Heart left ventricle (tissue), 16 donors: ENCODE measurements at regions not wholly inside any gene's neighbourhood (a gene's known extent, or its start where the extent isn't known, plus 50 kb on each side); places are given as distances from the start of the nearest gene placed in this dataset.

Experiments
- ATAC-seq, 4 donors: fragments of 200-7000 bp; cut with Tn5 transposase; one replicate each; pipeline ENCODE4 v1.9.1; 2020 to 2022; ENCODE audit warnings: moderate library complexity in 4 of 4, mild to moderate bottlenecking in 3 of 4, moderate number of reproducible peaks in 1 of 4
- DNase-seq, 5 donors: peaks; one replicate each; pipeline ENCODE4 v3.0.0-alpha.2; 2020
- H3K27ac ChIP-seq, 12 donors: fragments of 200-600 bp; sonication (generic) in 4 of 12; one replicate each; pipeline versions ENCODE4 v1.5.0 to v1.8.0; 2016 to 2022; ENCODE audit warnings: mild to moderate bottlenecking in 2 of 12
- H3K27me3 ChIP-seq, 9 donors: fragments of 200-600 bp; sonication (generic) in 2 of 9; one replicate each; pipeline versions ENCODE4 v1.5.1 to v1.8.0; 2016 to 2022; ENCODE audit warnings: mild to moderate bottlenecking in 3 of 9
- H3K36me3 ChIP-seq, 9 donors: fragments of 200-600 bp; sonication (generic) in 2 of 9; one replicate each; pipeline versions ENCODE4 v1.5.0 to v1.8.0; 2018 to 2022; ENCODE audit warnings: mild to moderate bottlenecking in 2 of 9
- H3K4me1 ChIP-seq, 12 donors: fragments of 200-600 bp; sonication (generic) in 4 of 12; one replicate each; pipeline versions ENCODE4 v1.5.0 to v1.8.0; 2016 to 2022; ENCODE audit warnings: mild to moderate bottlenecking in 3 of 12
- H3K4me3 ChIP-seq, 12 donors: fragments of 200-600 bp; sonication (generic) in 4 of 12; one replicate each; pipeline versions ENCODE4 v1.5.0 to v1.8.0; 2017 to 2022; ENCODE audit warnings: mild to moderate bottlenecking in 9 of 12, moderate library complexity in 4 of 12
- H3K9me3 ChIP-seq, 12 donors: fragments of 200-600 bp; sonication (generic) in 4 of 12; one replicate each; pipeline versions ENCODE4 v1.5.0 to v1.8.0; 2016 to 2022; ENCODE audit warnings: mild to moderate bottlenecking in 1 of 12
- CTCF ChIP-seq, 12 donors: fragments of 200-600 bp; sonication (generic) in 4 of 12; IDR thresholded peaks; one replicate each; pipeline versions ENCODE4 v1.5.0 to v1.8.0; 2018 to 2022; ENCODE audit warnings: antibody characterized with exemption in 12 of 12, mild to moderate bottlenecking in 5 of 12
- POLR2A ChIP-seq, 2 donors: fragments of 450-650 bp; IDR thresholded peaks; one replicate each; pipeline ENCODE4 v1.6.1; 2017; ENCODE audit warnings: antibody characterized with exemption in 2 of 2, mild to moderate bottlenecking in 2 of 2, moderate library complexity in 2 of 2
- WGBS, 4 donors: extraction: QIAGEN DNeasy Blood & Tissue Kit in 2 of 4; methylation state at CpG; one replicate each; pipeline versions ENCODE4 v1.1.5 to v1.1.7; 2013 to 2018; 5-methylcytosine and 5-hydroxymethylcytosine counted together
- intact Hi-C, 10 donors: fragments of 100-400 bp; cut with DNase I; formaldehyde crosslinking; loops; one replicate each; pipeline versions ENCODE4 v1.11.1 to v1.14.2; 2022
- donor health status: ischemic (EF 13 %, LVEDD 7.1; RV severe dilation, severe dysfunction).
- donor health status: healthy with polysubstance abuse.
- donor health status: DM: no; HTN: yes; CAD: no.
- donor health status: DM: no; HTN: no; CAD: no.
- donor health status: ischemic (EF 25% LVEDD 6.9; RV normal size, moderate dysfunction).
- donor health status: ischemic (EF 25% LVEDD 5.7; RV mildly dilated, moderate dysfunction).
- donor health status: healthy.
- donor health status: DM: yes; HTN: yes; CAD: no.
- donor health status: ischemic (EF 35%, LVEDD 5.7; RV mildly dilated, moderate dysfunction).
- donor health status: nonischemic (EF 11% LVEDD 7.7; RV severe dilation, severe dysfunction).
- donor health status: DM: yes; HTN: yes; CAD: no.
- donor health status: PGD.
- donor health status: ischemic (EF 29% LVEDD 5.4; RV normal size, mild dysfunction).
- donor health status: nonischemic (EF 23%, LVEDD 6.1; RV moderate dilation, normal function).

GRCh38 chr13:80708791-80709190 lies 367.9 kb upstream of the SPRY2 start:
- TF ChIP-seq CTCF (IDR thresholded peaks at IDR 0.05): no peak
- no peak for TF ChIP-seq POLR2A (IDR thresholded peaks at IDR 0.05)
- intact Hi-C loops: no loop called here
- Histone ChIP-seq H3K9me3 (peaks cover 0 to 13% (median 0%) of the 10 kb centered on the region in 12 donors), H3K27ac (no peak overlapping the region), H3K4me1 (no peaks in the 10 kb centered on the region), H3K36me3 (no peaks in the 10 kb centered on the region), H3K27me3 (no peaks in the 10 kb centered on the region), H3K4me3 (no peak overlapping the region)
- ATAC-seq (no peak), DNase-seq (no peak)

- H3K36me3 ChIP-seq: no peaks in the 10 kb centered on the region
- ATAC-seq (no peak), DNase-seq (no peak)
- H3K27ac ChIP-seq: no peak overlapping the region
- TF ChIP-seq CTCF (IDR thresholded peaks at IDR 0.05) (no peak), POLR2A (IDR thresholded peaks at IDR 0.05) (no peak)
- H3K4me3 ChIP-seq: no peak overlapping the region
- 80 to 98% (median 95%) methylated on average over 8 to 34 of the region's 34 CpGs for WGBS, 4 donors
- no peaks in the 10 kb centered on the region for H3K4me1 ChIP-seq
- H3K27me3 ChIP-seq: no peaks in the 10 kb centered on the region
- intact Hi-C loops: no loop called here
- H3K9me3 ChIP-seq: no peaks in the 10 kb centered on the region
These were observed 366.4 kb upstream of the SPRY2 start for GRCh38 chr13:80707000-80707983.

- no peaks in the 10 kb centered on the region for H3K4me1 ChIP-seq
- H3K4me3 ChIP-seq: no peak overlapping the region
- no peak overlapping the region for H3K27ac ChIP-seq
- TF ChIP-seq POLR2A (IDR thresholded peaks at IDR 0.05) (no peak), CTCF (IDR thresholded peaks at IDR 0.05) (no peak)
- H3K27me3 ChIP-seq: no peaks in the 10 kb centered on the region
- H3K9me3 ChIP-seq: no peaks in the 10 kb centered on the region
- DNase-seq (no peak), ATAC-seq (no peak)
- WGBS, 4 donors: 80 to 98% (median 97%) methylated on average over 1 to 10 of the region's 10 CpGs
- intact Hi-C loops: no loop called here
- no peaks in the 10 kb centered on the region for H3K36me3 ChIP-seq
These were observed 365.2 kb upstream of the SPRY2 start for GRCh38 chr13:80706164-80706471.

- DNase-seq (no peak), ATAC-seq (no peak)
- Histone ChIP-seq H3K36me3 (no peaks in the 10 kb centered on the region), H3K4me3 (no peak overlapping the region), H3K27me3 (no peaks in the 10 kb centered on the region), H3K27ac (no peak overlapping the region), H3K9me3 (peaks cover 0 to 3% (median under 1%) of the 10 kb centered on the region in 12 donors), H3K4me1 (no peaks in the 10 kb centered on the region)
- WGBS, 4 donors: 91 to 97% (median 95%) methylated on average over 13 to 30 of the region's 30 CpGs
- TF ChIP-seq CTCF (IDR thresholded peaks at IDR 0.05) (no peak), POLR2A (IDR thresholded peaks at IDR 0.05) (no peak)
- intact Hi-C loops: no loop called here
These were observed 364.6 kb upstream of the SPRY2 start for GRCh38 chr13:80705371-80706163.
